Activated CD8-positive, alpha-beta T cell treated with anti-CD3 and anti-CD28 coated beads for 36 hours (primary cell): ENCODE measurements at regions not wholly inside any gene's neighbourhood (a gene's known extent, or its start where the extent isn't known, plus 50 kb on each side); places are given as distances from the start of the nearest gene placed in this dataset.

Source experiments
- ATAC-seq: fragments of 200-7000 bp; cut with Tn5 transposase; one replicate; pipeline ENCODE4 v1.10.0; 2021; ENCODE audit warnings: mild to moderate bottlenecking, moderate library complexity
- CTCF ChIA-PET: fragments of 350-600 bp; sonication (Branson Sonifier 250); formaldehyde crosslinking; loops from one replicate; lab custom pipeline; 2021; ENCODE audit warnings: antibody characterized with exemption; lab: Charles Lee
- POLR2A ChIA-PET: fragments of 350-600 bp; sonication (Branson Sonifier 250); formaldehyde crosslinking; loops from one replicate; lab custom pipeline; 2021; ENCODE audit warnings: antibody characterized with exemption; lab: Charles Lee
- DNase-seq: peaks from one replicate; pipeline ENCODE4 v3.0.0-alpha.2; 2020
- H3K27ac Mint-ChIP-seq: one replicate; pipeline ENCODE4 v1.8.0; 2021; ENCODE audit warnings: mild to moderate bottlenecking, mixed read lengths
- H3K27me3 Mint-ChIP-seq: one replicate; pipeline ENCODE4 v1.8.0; 2021; ENCODE audit warnings: mixed read lengths
- H3K36me3 Mint-ChIP-seq: one replicate; pipeline ENCODE4 v1.8.0; 2021; ENCODE audit warnings: low read depth, mixed read lengths
- H3K4me1 Mint-ChIP-seq: one replicate; pipeline ENCODE4 v1.8.0; 2021; ENCODE audit warnings: low read depth, mixed read lengths
- H3K4me3 Mint-ChIP-seq: one replicate; pipeline ENCODE4 v1.8.0; 2021; ENCODE audit warnings: mild to moderate bottlenecking, moderate library complexity, mixed read lengths
- H3K9me3 Mint-ChIP-seq: one replicate; pipeline ENCODE4 v1.8.0; 2021; ENCODE audit warnings: mixed read lengths
- CTCF ChIP-seq: fragments of 200-600 bp; IDR thresholded peaks from one replicate; pipeline ENCODE4 v1.8.0; 2022; ENCODE audit warnings: antibody characterized with exemption, mild to moderate bottlenecking
- intact Hi-C: fragments of 100-400 bp; cut with micrococcal nuclease; formaldehyde crosslinking; loops from one replicate; pipeline ENCODE4 v1.10.0; 2022

DNA sequence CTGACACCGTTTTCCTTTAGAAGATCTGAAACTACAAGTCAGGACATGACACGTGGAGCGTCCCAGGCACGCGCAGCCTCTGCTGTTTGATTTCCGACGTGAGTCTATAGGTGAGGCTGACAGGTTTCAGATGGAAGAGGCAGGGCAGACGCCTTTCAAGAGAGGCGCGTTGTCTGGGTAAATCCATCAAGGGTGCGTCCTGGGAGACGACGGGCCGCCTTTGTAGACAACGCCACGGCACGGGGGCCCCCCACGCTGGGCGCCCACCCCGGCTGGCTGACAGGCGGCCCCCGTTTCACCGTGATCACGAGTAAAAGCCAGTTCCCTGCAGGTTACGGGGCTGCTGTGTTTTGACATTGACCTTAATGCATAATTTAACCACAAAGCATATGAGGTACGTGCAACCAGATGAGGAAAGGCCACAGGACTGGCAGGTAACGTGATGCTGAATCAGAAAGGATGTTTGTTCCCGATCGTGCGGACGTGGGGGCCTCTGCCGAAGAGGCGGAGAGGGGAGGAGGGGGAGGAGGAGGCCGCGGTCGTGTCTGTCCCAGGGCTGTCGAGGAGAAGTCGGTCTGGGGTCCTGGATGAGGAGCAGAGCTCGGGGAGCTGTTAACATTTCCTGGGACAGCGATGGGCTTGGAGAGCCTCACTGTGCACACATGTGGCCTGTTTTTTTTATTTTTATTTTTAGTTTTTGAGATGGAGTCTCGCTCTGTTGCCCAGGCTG, 51.1 kb upstream of the PPP2R3B start:
- DNase-seq = peak; percentile 28
- H3K27ac Mint-ChIP-seq = no peak overlapping the region
- CTCF ChIA-PET = no interaction called here
- POLR2A ChIA-PET = no interaction called here
- peaks cover 6% of the 10 kb centered on the region for H3K9me3 Mint-ChIP-seq
- peak; percentile 65 for ATAC-seq
- intact Hi-C loops = no loop called here
- H3K4me3 Mint-ChIP-seq = no peak overlapping the region
- H3K36me3 Mint-ChIP-seq = no peaks in the 10 kb centered on the region
- no peaks in the 10 kb centered on the region for H3K4me1 Mint-ChIP-seq
- TF ChIP-seq CTCF = no peak
- no peaks in the 10 kb centered on the region for H3K27me3 Mint-ChIP-seq

GRCh38 chrX:439241-439640, 52.5 kb upstream of the PPP2R3B start:
- intact Hi-C loops = no loop called here
- CTCF ChIA-PET = no interaction called here

DNA sequence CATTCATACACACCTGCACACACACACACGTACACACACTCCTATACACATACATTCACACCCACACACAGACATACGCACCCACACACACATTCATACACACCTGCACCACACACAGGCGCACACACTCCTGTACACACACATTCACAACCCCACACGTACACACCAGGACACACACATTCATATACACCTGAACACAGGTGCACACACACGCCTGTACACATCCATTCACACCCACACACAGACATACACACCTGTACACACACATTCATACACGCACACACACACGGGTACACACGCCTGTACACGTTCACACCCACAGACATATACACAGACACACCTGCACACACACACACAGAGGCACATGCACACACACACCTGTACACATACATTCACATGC, 53.0 kb upstream of the PPP2R3B start:
- Mint-ChIP-seq H3K9me3 (peaks cover 6% of the 10 kb centered on the region), H3K27me3 (no peaks in the 10 kb centered on the region), H3K27ac (no peak overlapping the region), H3K4me1 (peaks cover 2% of the 10 kb centered on the region), H3K4me3 (no peak overlapping the region), H3K36me3 (no peaks in the 10 kb centered on the region)
- intact Hi-C loops = no loop called here
- ChIA-PET POLR2A (no interaction called here), CTCF (no interaction called here)
- DNase-seq (no peak), ATAC-seq (no peak)
- no peak for TF ChIP-seq CTCF

More at GRCh38 chrX:439241-439640, 52.5 kb upstream of the PPP2R3B start:
- Mint-ChIP-seq H3K4me3 (no peak overlapping the region), H3K36me3 (no peaks in the 10 kb centered on the region), H3K4me1 (peaks cover under 1% of the 10 kb centered on the region), H3K27me3 (no peaks in the 10 kb centered on the region), H3K27ac (no peak overlapping the region), H3K9me3 (peaks cover 6% of the 10 kb centered on the region)
- TF ChIP-seq CTCF = no peak
- POLR2A ChIA-PET = no interaction called here
- ATAC-seq (no peak), DNase-seq (no peak)

DNA sequence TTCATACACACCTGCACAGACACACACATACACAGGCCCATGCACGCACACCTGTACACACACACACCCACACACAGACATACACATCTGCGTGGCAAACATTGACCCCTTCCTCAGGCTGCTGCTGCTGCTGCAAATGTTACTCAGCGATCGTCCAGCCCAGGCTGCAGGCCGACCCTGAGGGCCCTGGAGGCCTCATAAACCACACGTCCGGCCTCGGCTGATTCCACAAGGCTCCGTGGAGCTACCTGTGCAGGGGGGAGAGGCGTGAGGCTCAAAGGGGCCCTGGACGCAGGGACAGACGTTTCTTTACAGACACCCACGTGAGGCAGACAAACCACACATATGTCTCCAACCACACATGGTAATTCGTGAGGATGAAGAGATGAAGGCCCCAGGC, 53.9 kb upstream of the PPP2R3B start:
- DNase-seq (no peak), ATAC-seq (no peak)
- no peaks in the 10 kb centered on the region for H3K36me3 Mint-ChIP-seq
- H3K4me1 Mint-ChIP-seq = peaks cover 2% of the 10 kb centered on the region
- no peak overlapping the region for H3K27ac Mint-ChIP-seq
- POLR2A ChIA-PET = no interaction called here
- no peaks in the 10 kb centered on the region for H3K27me3 Mint-ChIP-seq
- peaks cover 6% of the 10 kb centered on the region for H3K9me3 Mint-ChIP-seq
- CTCF ChIA-PET = no interaction called here
- no peak overlapping the region for H3K4me3 Mint-ChIP-seq
- TF ChIP-seq CTCF = no peak
- intact Hi-C loops = no loop called here

- POLR2A ChIA-PET = no interaction called here
- intact Hi-C loops = no loop called here
- H3K9me3 Mint-ChIP-seq = peaks cover 6% of the 10 kb centered on the region
- no peak for TF ChIP-seq CTCF
- no peak overlapping the region for H3K4me3 Mint-ChIP-seq
- CTCF ChIA-PET = no interaction called here
- DNase-seq (no peak), ATAC-seq (no peak)
- peaks cover under 1% of the 10 kb centered on the region for H3K27me3 Mint-ChIP-seq
- peaks cover 2% of the 10 kb centered on the region for H3K4me1 Mint-ChIP-seq
- no peak overlapping the region for H3K27ac Mint-ChIP-seq
- no peaks in the 10 kb centered on the region for H3K36me3 Mint-ChIP-seq
These were observed 57.0 kb upstream of the PPP2R3B start for GRCh38 chrX:443536-444210.
